CD14-positive monocyte (primary cell): ENCODE measurements at regions not wholly inside any gene's neighbourhood (a gene's known extent, or its start where the extent isn't known, plus 50 kb on each side); places are given as distances from the start of the nearest gene placed in this dataset.

Experiments
- DNase-seq, 3 donors: peaks; one replicate each; pipeline ENCODE4 v3.0.0-alpha.2; 2011 to 2022
- H2AFZ ChIP-seq: 2 replicates; pipeline ENCODE4 v1.6.0; 2012; ENCODE audit warnings: mild to moderate bottlenecking, low read depth, low read length, inconsistent platforms; ENCODE audit not compliant: insufficient read depth, poor library complexity, severe bottlenecking
- H3K27ac ChIP-seq, 2 donors: 1 replicate in 1 of 2; 2 replicates in 1 of 2; pipeline ENCODE4 v1.5.1; 2012 to 2013; ENCODE audit warnings: low read length in 2 of 2, control low read depth in 1 of 2, inconsistent platforms in 1 of 2, low read depth in 1 of 2, mild to moderate bottlenecking in 1 of 2
- H3K27me3 ChIP-seq, 2 donors: one replicate each; pipeline versions ENCODE4 v1.6.0 to v1.6.1; 2011 to 2013; ENCODE audit warnings: low read length in 2 of 2; ENCODE audit not compliant: control insufficient read depth in 2 of 2, insufficient read depth in 2 of 2
- H3K36me3 ChIP-seq, 2 donors: replicated peaks in 1 of 2; 1 replicate in 1 of 2; 2 replicates in 1 of 2; pipeline versions ENCODE4 v1.5.1 to v1.6.1; 2012 to 2013; ENCODE audit warnings: low read length in 2 of 2, control low read depth in 1 of 2, inconsistent platforms in 1 of 2, mild to moderate bottlenecking in 1 of 2; ENCODE audit not compliant: insufficient read depth in 2 of 2, control insufficient read depth in 1 of 2
- H3K4me1 ChIP-seq, 2 donors: 1 replicate in 1 of 2; 2 replicates in 1 of 2; pipeline versions ENCODE4 v1.5.1 to v1.6.1; 2012 to 2013; ENCODE audit warnings: low read length in 2 of 2, control low read depth in 1 of 2, inconsistent platforms in 1 of 2, mild to moderate bottlenecking in 1 of 2, moderate library complexity in 1 of 2; ENCODE audit not compliant: insufficient read depth in 2 of 2, control insufficient read depth in 1 of 2
- H3K4me2 ChIP-seq: replicated peaks from 2 replicates; pipeline ENCODE3; 2012; ENCODE audit warnings: low read length, moderate library complexity, mild to moderate bottlenecking; ENCODE audit not compliant: poor library complexity, severe bottlenecking; ENCODE audit errors: extremely low read depth
- H3K4me3 ChIP-seq, 3 experiments: fragments of 200-600 bp in 1 of 3; sonication (generic) in 1 of 3; replicated peaks in 1 of 3; 1 replicate in 2 of 3; 2 replicates in 1 of 3; pipeline ENCODE4 v1.5.1; 2011 to 2013; ENCODE audit warnings: low read length in 3 of 3, mild to moderate bottlenecking in 3 of 3, control low read depth in 2 of 3, low read depth in 2 of 3, inconsistent platforms in 1 of 3, moderate library complexity in 1 of 3
- H3K79me2 ChIP-seq: 2 replicates; pipeline ENCODE4 v1.6.0; 2012; ENCODE audit warnings: mild to moderate bottlenecking, control low read depth, inconsistent platforms, low read length, moderate library complexity; ENCODE audit not compliant: insufficient read depth
- H3K9ac ChIP-seq: 2 replicates; pipeline ENCODE4 v1.6.0; 2017; ENCODE audit warnings: low read length, mild to moderate bottlenecking; ENCODE audit not compliant: insufficient read depth, poor library complexity, severe bottlenecking
- H3K9me3 ChIP-seq, 2 donors: replicated peaks in 1 of 2; 1 replicate in 1 of 2; 2 replicates in 1 of 2; pipeline versions ENCODE4 v1.5.1 to v1.6.1; 2012 to 2013; ENCODE audit warnings: low read length in 2 of 2, control low read depth in 1 of 2; ENCODE audit not compliant: control insufficient read depth in 1 of 2, insufficient read depth in 1 of 2
- H4K20me1 ChIP-seq: 2 replicates; pipeline ENCODE4 v1.6.0; 2012; ENCODE audit warnings: mild to moderate bottlenecking, low read length, control low read depth, moderate library complexity; ENCODE audit not compliant: insufficient read depth
- H3K27ac Mint-ChIP-seq, 7 donors: one replicate each; pipeline ENCODE4 v1.8.0; 2020; ENCODE audit warnings: mild to moderate bottlenecking in 7 of 7, mixed read lengths in 7 of 7, moderate library complexity in 6 of 7, inconsistent platforms in 2 of 7
- H3K27me3 Mint-ChIP-seq, 3 donors: one replicate each; pipeline ENCODE4 v1.8.0; 2021 to 2022; ENCODE audit warnings: low read depth in 3 of 3, mild to moderate bottlenecking in 3 of 3, mixed read lengths in 3 of 3, moderate library complexity in 3 of 3, inconsistent platforms in 1 of 3
- H3K36me3 Mint-ChIP-seq, 2 donors: one replicate each; pipeline ENCODE4 v1.8.0; 2020; ENCODE audit warnings: mixed read lengths in 2 of 2, inconsistent platforms in 1 of 2, mild to moderate bottlenecking in 1 of 2
- H3K4me1 Mint-ChIP-seq: one replicate; pipeline ENCODE4 v1.8.0; 2020; ENCODE audit warnings: mild to moderate bottlenecking, mixed read lengths
- H3K4me3 Mint-ChIP-seq, 2 donors: one replicate each; pipeline ENCODE4 v1.8.0; 2020; ENCODE audit warnings: mild to moderate bottlenecking in 2 of 2, mixed read lengths in 2 of 2, moderate library complexity in 1 of 2
- H3K9me3 Mint-ChIP-seq, 7 donors: one replicate each; pipeline ENCODE4 v1.8.0; 2020 to 2022; ENCODE audit warnings: mixed read lengths in 7 of 7, mild to moderate bottlenecking in 6 of 7, moderate library complexity in 6 of 7, inconsistent platforms in 2 of 7
- WGBS: methylation state at CpG from one replicate; pipeline ENCODE4 v1.1.5; 2013; ENCODE audit warnings: missing lambda C conversion rate; ENCODE audit not compliant: insufficient coverage; 5-methylcytosine and 5-hydroxymethylcytosine counted together
- intact Hi-C, 2 donors: fragments of 100-400 bp; cut with micrococcal nuclease; formaldehyde crosslinking; loops; one replicate each; pipeline versions ENCODE4 v1.15.0 to v1.15.1; 2023
- TF ChIP-seq, protein P1 (sequence below): fragments of 200-600 bp; IDR thresholded peaks from one replicate; pipeline ENCODE4 v1.8.0; 2022; ENCODE audit warnings: antibody characterized with exemption, mild to moderate bottlenecking

DNA sequence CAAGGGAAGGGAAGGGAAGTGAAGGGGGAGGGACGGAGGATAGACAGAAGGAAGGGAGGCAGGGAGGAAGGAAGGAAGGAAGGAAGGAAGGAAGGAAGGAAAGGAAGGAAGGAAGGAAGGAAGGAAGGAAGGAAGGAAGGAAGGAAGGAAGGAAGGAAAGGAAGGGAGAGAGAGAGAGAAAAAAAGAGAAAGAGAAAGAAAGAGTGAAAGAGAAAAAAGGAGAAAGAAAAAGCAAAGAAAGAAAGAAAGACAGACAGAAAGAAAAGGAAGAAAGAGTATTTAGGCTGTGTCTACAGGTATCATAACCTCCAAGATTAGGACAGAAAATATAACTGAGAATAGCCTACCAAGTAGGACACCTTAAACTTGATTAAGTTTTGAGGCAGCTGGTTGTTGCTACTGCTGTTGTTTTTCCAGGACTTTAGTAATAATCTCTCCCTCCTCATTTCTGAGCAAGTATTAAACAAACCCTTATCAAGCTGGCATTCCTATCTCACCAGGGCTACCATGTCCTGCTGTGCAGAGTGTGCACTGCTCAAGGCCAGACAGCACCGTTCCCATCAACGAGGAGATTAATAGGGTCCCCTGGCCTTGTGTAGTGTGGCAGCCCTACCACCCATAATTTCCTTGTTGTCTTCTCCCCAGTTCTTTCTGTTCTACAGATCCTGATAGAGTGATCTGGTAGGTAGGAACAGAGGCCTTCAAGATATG is 90.5 kb upstream of the FHL2 start:
- Mint-ChIP-seq H3K9me3 (peaks cover 4 to 13% (median 10%) of the 10 kb centered on the region in 7 donors), H3K4me3 (no peak overlapping the region), H3K36me3 (no peaks in the 10 kb centered on the region), H3K27me3 (peaks cover 3 to 8% (median 5%) of the 10 kb centered on the region in 3 donors), H3K4me1 (no peaks in the 10 kb centered on the region), H3K27ac (no peak overlapping the region)
- Histone ChIP-seq H3K27me3 (no peaks in the 10 kb centered on the region), H3K4me2 (no peak overlapping the region), H3K79me2 (no peaks in the 10 kb centered on the region), H3K4me3 (no peak overlapping the region), H3K4me1 (no peaks in the 10 kb centered on the region), H3K36me3 (no peaks in the 10 kb centered on the region), H3K9ac (no peak overlapping the region), H4K20me1 (no peaks in the 10 kb centered on the region), H2AFZ (no peak overlapping the region), H3K9me3 (peaks cover 0 to under 1% of the 10 kb centered on the region in 2 donors), H3K27ac (no peak overlapping the region)
- intact Hi-C loops, result no loop called here
- TF ChIP-seq, protein P1, sequence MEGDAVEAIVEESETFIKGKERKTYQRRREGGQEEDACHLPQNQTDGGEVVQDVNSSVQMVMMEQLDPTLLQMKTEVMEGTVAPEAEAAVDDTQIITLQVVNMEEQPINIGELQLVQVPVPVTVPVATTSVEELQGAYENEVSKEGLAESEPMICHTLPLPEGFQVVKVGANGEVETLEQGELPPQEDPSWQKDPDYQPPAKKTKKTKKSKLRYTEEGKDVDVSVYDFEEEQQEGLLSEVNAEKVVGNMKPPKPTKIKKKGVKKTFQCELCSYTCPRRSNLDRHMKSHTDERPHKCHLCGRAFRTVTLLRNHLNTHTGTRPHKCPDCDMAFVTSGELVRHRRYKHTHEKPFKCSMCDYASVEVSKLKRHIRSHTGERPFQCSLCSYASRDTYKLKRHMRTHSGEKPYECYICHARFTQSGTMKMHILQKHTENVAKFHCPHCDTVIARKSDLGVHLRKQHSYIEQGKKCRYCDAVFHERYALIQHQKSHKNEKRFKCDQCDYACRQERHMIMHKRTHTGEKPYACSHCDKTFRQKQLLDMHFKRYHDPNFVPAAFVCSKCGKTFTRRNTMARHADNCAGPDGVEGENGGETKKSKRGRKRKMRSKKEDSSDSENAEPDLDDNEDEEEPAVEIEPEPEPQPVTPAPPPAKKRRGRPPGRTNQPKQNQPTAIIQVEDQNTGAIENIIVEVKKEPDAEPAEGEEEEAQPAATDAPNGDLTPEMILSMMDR, result no peak
- WGBS, result 67% methylated on average over 1 of the region's 3 CpGs
- DNase-seq, result no peak

DNA sequence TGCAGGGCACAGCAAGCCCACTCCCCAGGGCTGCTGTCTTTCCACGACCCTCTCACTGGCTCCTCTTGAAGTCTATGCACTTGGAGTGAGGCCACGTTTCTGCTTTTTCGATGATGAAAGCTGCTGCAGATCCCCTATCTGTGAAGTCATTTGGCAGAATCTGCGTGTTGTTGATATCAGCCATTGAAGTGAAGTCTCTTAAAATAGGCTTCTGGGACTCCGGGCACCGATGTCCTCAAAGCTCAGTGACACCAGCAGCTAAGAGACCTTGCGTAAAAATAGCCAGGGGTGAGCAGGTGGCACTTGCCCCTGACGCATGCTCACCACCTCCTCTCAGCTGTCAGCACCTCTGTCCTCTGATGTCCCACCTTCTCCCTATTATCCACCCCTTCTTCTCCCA is 89.4 kb upstream of the FHL2 start:
- TF ChIP-seq, protein P1, result no peak
- H3K36me3 Mint-ChIP-seq, result no peaks in the 10 kb centered on the region
- Histone ChIP-seq H3K27ac (no peak overlapping the region), H3K9ac (no peak overlapping the region), H3K9me3 (no peaks in the 10 kb centered on the region), H3K27me3 (no peaks in the 10 kb centered on the region), H3K4me1 (no peaks in the 10 kb centered on the region), H3K79me2 (no peaks in the 10 kb centered on the region), H4K20me1 (no peaks in the 10 kb centered on the region), H3K4me3 (no peak overlapping the region), H2AFZ (no peak overlapping the region), H3K36me3 (no peaks in the 10 kb centered on the region), H3K4me2 (no peak overlapping the region)
- H3K27me3 Mint-ChIP-seq, result peaks cover 3 to 8% (median 5%) of the 10 kb centered on the region in 3 donors
- H3K4me3 Mint-ChIP-seq, result no peak overlapping the region
- 91% methylated on average over 8 of the region's 8 CpGs for WGBS
- no peak overlapping the region for H3K27ac Mint-ChIP-seq
- peaks cover 4 to 10% (median 6%) of the 10 kb centered on the region in 7 donors for H3K9me3 Mint-ChIP-seq
- no peaks in the 10 kb centered on the region for H3K4me1 Mint-ChIP-seq
- intact Hi-C loops, result no loop called here
- no peak for DNase-seq
